ENCODE measurements at regions not wholly inside any gene's neighbourhood (a gene's known extent, or its start where the extent isn't known, plus 50 kb on each side); places are given as distances from the start of the nearest gene placed in this dataset.
"Not testable (repeated sequence)": the region's sequence is repeated elsewhere in the genome, so short reads cannot be mapped to it uniquely, and the experiment has no call there.

GRCh38 chr3:144840866-144841265 lies 869.2 kb downstream of the DIPK2A start:
- DNase-seq, result no peak

- no peak for DNase-seq
Measured at GRCh38 chr3:144843099-144843498, 871.5 kb downstream of the DIPK2A start.

- DNase-seq, result no peak
Measured at GRCh38 chr3:144852999-144853398, 881.4 kb downstream of the DIPK2A start.

GRCh38 chr3:144854020-144854419 lies 882.4 kb downstream of the DIPK2A start:
- not testable (repeated sequence) for DNase-seq

GRCh38 chr3:144859161-144859560 lies 887.5 kb downstream of the DIPK2A start:
- DNase-seq, result no peak

- DNase-seq, result no peak
Measured at GRCh38 chr3:144864646-144865045, 893.0 kb downstream of the DIPK2A start.

GRCh38 chr3:144865948-144866347 lies 894.3 kb downstream of the DIPK2A start:
- no peak for DNase-seq

- peak; percentile 81 for DNase-seq
Measured at GRCh38 chr3:144866476-144866875, 894.9 kb downstream of the DIPK2A start.

GRCh38 chr3:144868506-144868905 lies 896.9 kb downstream of the DIPK2A start:
- no peak for DNase-seq

- no peak for DNase-seq
Measured at GRCh38 chr3:144873066-144873465, 901.4 kb downstream of the DIPK2A start.

- no peak for DNase-seq
Measured at GRCh38 chr3:144875211-144875610, 903.6 kb downstream of the DIPK2A start.

GRCh38 chr3:144877356-144877755 lies 905.7 kb downstream of the DIPK2A start:
- DNase-seq, result no peak

- no peak for DNase-seq
Measured at GRCh38 chr3:144879701-144880100, 908.1 kb downstream of the DIPK2A start.

GRCh38 chr3:144893980-144894379 lies 922.4 kb downstream of the DIPK2A start:
- no peak for DNase-seq

- DNase-seq, result no peak
Measured at GRCh38 chr3:144894576-144894975, 923.0 kb downstream of the DIPK2A start.

- DNase-seq, result no peak
Measured at GRCh38 chr3:144900366-144900765, 928.7 kb downstream of the DIPK2A start.

- not testable (repeated sequence) for DNase-seq
Measured at GRCh38 chr3:144907581-144907980, 936.0 kb downstream of the DIPK2A start.

GRCh38 chr3:144912968-144913367 lies 941.3 kb downstream of the DIPK2A start:
- DNase-seq, result no peak

GRCh38 chr3:144915202-144915601 lies 943.6 kb downstream of the DIPK2A start:
- no peak for DNase-seq

- no peak for DNase-seq
Measured at GRCh38 chr3:144921710-144922109, 950.1 kb downstream of the DIPK2A start.

GRCh38 chr3:144923046-144923775 lies 951.6 kb downstream of the DIPK2A start:
- DNase-seq, result no peak

- DNase-seq, result no peak
Measured at GRCh38 chr3:144930431-144930830, 958.8 kb downstream of the DIPK2A start.

- no peak for DNase-seq
Measured at GRCh38 chr3:144931590-144931989, 960.0 kb downstream of the DIPK2A start.

- no peak for DNase-seq
Measured at GRCh38 chr3:144942093-144942837, 970.6 kb downstream of the DIPK2A start.

Data from skin of body (tissue), 1 donor.